HEK293 (cell line): ENCODE measurements at regions not wholly inside any gene's neighbourhood (a gene's known extent, or its start where the extent isn't known, plus 50 kb on each side); places are given as distances from the start of the nearest gene placed in this dataset.

Source experiments
- CTCF ChIA-PET: fragments of 350-600 bp; formaldehyde crosslinking; extraction: SDS; loops from one replicate; lab custom pipeline; 2021; ENCODE audit warnings: antibody characterized with exemption; lab: Yijun Ruan, JAX
- POLR2A ChIA-PET: fragments of 300-600 bp; formaldehyde crosslinking; extraction: SDS; loops from one replicate; lab custom pipeline; 2020; ENCODE audit warnings: antibody characterized with exemption, inconsistent platforms; lab: Yijun Ruan, JAX
- H3K27ac ChIP-seq: fragments of 200-500 bp; sonication (Bioruptor generic); 2 replicates; pipeline ENCODE4 v1.5.1; 2014; ENCODE audit warnings: low read depth, low read length, control low read depth, inconsistent platforms; ENCODE audit errors: extremely low read depth
- H3K36me3 ChIP-seq, 2 experiments: fragments of 200-500 bp in 1 of 2; sonication (Bioruptor generic) in 1 of 2; 1 replicate in 1 of 2; 2 replicates in 1 of 2; pipeline ENCODE4 v1.5.1; 2014 to 2017; ENCODE audit warnings: inconsistent platforms in 2 of 2, low read length in 2 of 2; ENCODE audit not compliant: control insufficient read depth in 2 of 2, insufficient read depth in 1 of 2
- H3K4me1 ChIP-seq: fragments of 200-500 bp; sonication (Bioruptor generic); 2 replicates; pipeline ENCODE4 v1.5.1; 2014; ENCODE audit warnings: mild to moderate bottlenecking, low read length, inconsistent platforms; ENCODE audit not compliant: control insufficient read depth, insufficient read depth
- H3K4me3 ChIP-seq: 2 replicates; pipeline ENCODE4 v1.5.1; 2011; ENCODE audit warnings: low read depth, mild to moderate bottlenecking, control low read depth, low read length, moderate library complexity
- H3K9me3 ChIP-seq: fragments of 200-500 bp; sonication (Bioruptor generic); 2 replicates; pipeline ENCODE4 v1.5.1; 2014; ENCODE audit warnings: low read depth, low read length, inconsistent platforms; ENCODE audit not compliant: control insufficient read depth, insufficient read depth
- BCL11B ChIP-seq: fragments of 450-650 bp; formaldehyde crosslinking; IDR thresholded peaks from 2 replicates; pipeline ENCODE4 v1.5.1; 2016; ENCODE audit warnings: low read depth, missing biosample characterization, missing genetic modification characterization
- REPIN1 ChIP-seq: fragments of 450-650 bp; formaldehyde crosslinking; IDR thresholded peaks from 2 replicates; pipeline ENCODE4 v1.5.1; 2017; ENCODE audit warnings: missing biosample characterization, missing genetic modification characterization, low read depth
- SALL2 ChIP-seq: fragments of 450-650 bp; formaldehyde crosslinking; IDR thresholded peaks from 2 replicates; pipeline ENCODE4 v1.5.0; 2017; ENCODE audit warnings: missing biosample characterization, mild to moderate bottlenecking, missing genetic modification characterization, borderline replicate concordance
- YY1 ChIP-seq: fragments of 450-650 bp; formaldehyde crosslinking; IDR thresholded peaks from 2 replicates; pipeline ENCODE4 v1.5.1; 2018; ENCODE audit warnings: missing biosample characterization, missing genetic modification characterization
- ZBTB17 ChIP-seq: fragments of 450-650 bp; formaldehyde crosslinking; IDR thresholded peaks from 2 replicates; pipeline ENCODE4 v1.5.1; 2016; ENCODE audit warnings: missing biosample characterization, missing genetic modification characterization
- ZFP41 ChIP-seq: fragments of 450-650 bp; formaldehyde crosslinking; IDR thresholded peaks from 2 replicates; pipeline ENCODE4 v1.5.1; 2016; ENCODE audit warnings: missing biosample characterization, missing genetic modification characterization, borderline replicate concordance
- ZNF114 ChIP-seq: fragments of 450-650 bp; formaldehyde crosslinking; IDR thresholded peaks from 2 replicates; pipeline ENCODE4 v1.5.0; 2017; ENCODE audit warnings: missing biosample characterization, missing genetic modification characterization
- ZNF175 ChIP-seq: fragments of 450-650 bp; formaldehyde crosslinking; IDR thresholded peaks from 2 replicates; pipeline ENCODE4 v1.5.1; 2016; ENCODE audit warnings: missing biosample characterization, missing genetic modification characterization
- ZNF202 ChIP-seq: fragments of 450-650 bp; formaldehyde crosslinking; IDR thresholded peaks from 2 replicates; pipeline ENCODE4 v1.5.1; 2016; ENCODE audit warnings: missing biosample characterization, missing genetic modification characterization, borderline replicate concordance
- ZNF214 ChIP-seq: fragments of 450-650 bp; formaldehyde crosslinking; IDR thresholded peaks from 2 replicates; pipeline ENCODE4 v1.5.1; 2017; ENCODE audit warnings: missing biosample characterization, mild to moderate bottlenecking, missing genetic modification characterization, borderline replicate concordance
- ZNF248 ChIP-seq: fragments of 450-650 bp; formaldehyde crosslinking; IDR thresholded peaks from 2 replicates; pipeline ENCODE4 v1.5.1; 2017; ENCODE audit warnings: missing biosample characterization, missing genetic modification characterization
- ZNF398 ChIP-seq: fragments of 450-650 bp; formaldehyde crosslinking; IDR thresholded peaks from 2 replicates; pipeline ENCODE4 v1.5.1; 2017; ENCODE audit warnings: missing biosample characterization, missing genetic modification characterization
- ZNF48 ChIP-seq: fragments of 450-650 bp; formaldehyde crosslinking; IDR thresholded peaks from 2 replicates; pipeline ENCODE4 v1.5.1; 2016; ENCODE audit warnings: missing biosample characterization, missing genetic modification characterization
- ZNF513 ChIP-seq: fragments of 450-650 bp; IDR thresholded peaks from 2 replicates; pipeline ENCODE4 v1.5.1; 2018; ENCODE audit warnings: missing biosample characterization, missing genetic modification characterization
- ZNF529 ChIP-seq: fragments of 450-650 bp; formaldehyde crosslinking; IDR thresholded peaks from 2 replicates; pipeline ENCODE4 v1.5.1; 2017; ENCODE audit warnings: missing genetic modification characterization, missing biosample characterization; ENCODE audit not compliant: insufficient replicate concordance
- ZNF548 ChIP-seq: fragments of 450-650 bp; formaldehyde crosslinking; IDR thresholded peaks from 2 replicates; pipeline ENCODE4 v1.5.1; 2016; ENCODE audit warnings: missing biosample characterization, missing genetic modification characterization
- ZNF580 ChIP-seq: fragments of 450-650 bp; formaldehyde crosslinking; IDR thresholded peaks from 2 replicates; pipeline ENCODE4 v1.5.1; 2016; ENCODE audit warnings: missing biosample characterization, missing genetic modification characterization
- ZNF621 ChIP-seq: fragments of 450-650 bp; formaldehyde crosslinking; IDR thresholded peaks from 2 replicates; pipeline ENCODE4 v1.5.1; 2017; ENCODE audit warnings: missing biosample characterization, missing genetic modification characterization
- ZNF677 ChIP-seq: fragments of 450-650 bp; IDR thresholded peaks from 2 replicates; pipeline ENCODE4 v1.5.0; 2018; ENCODE audit warnings: missing biosample characterization, mild to moderate bottlenecking, missing genetic modification characterization, moderate library complexity
- ZNF76 ChIP-seq: fragments of 450-650 bp; formaldehyde crosslinking; IDR thresholded peaks from 2 replicates; pipeline ENCODE4; 2016; ENCODE audit warnings: low read depth, missing biosample characterization, missing genetic modification characterization, borderline replicate concordance
- ZNF776 ChIP-seq: fragments of 450-650 bp; formaldehyde crosslinking; IDR thresholded peaks from 2 replicates; pipeline ENCODE4 v1.5.0; 2017; ENCODE audit warnings: missing biosample characterization, missing genetic modification characterization, borderline replicate concordance
- ZNF785 ChIP-seq: fragments of 450-650 bp; formaldehyde crosslinking; IDR thresholded peaks from 2 replicates; pipeline ENCODE4 v1.5.1; 2016; ENCODE audit warnings: missing biosample characterization, missing genetic modification characterization
- ZSCAN18 ChIP-seq: fragments of 450-650 bp; formaldehyde crosslinking; IDR thresholded peaks from 2 replicates; pipeline ENCODE4 v1.5.1; 2016; ENCODE audit warnings: missing biosample characterization, missing genetic modification characterization

GRCh38 chr4:18167831-18168230 is 146.3 kb upstream of the LCORL start:
- H3K27ac ChIP-seq, result no peak overlapping the region
- ChIA-PET POLR2A (no interaction called here), CTCF (no interaction called here)

GRCh38 chr4:18166925-18167324 is 145.4 kb upstream of the LCORL start:
- CTCF ChIA-PET, result no interaction called here
- TF ChIP-seq ZNF776 (tag by site-specific recombination) (no peak), ZNF214 (tag by site-specific recombination) (no peak), ZNF785 (tag by site-specific recombination) (no peak), ZNF677 (no peak), ZNF202 (no peak), SALL2 (tag by site-specific recombination) (no peak)
- Histone ChIP-seq H3K4me1 (no peaks in the 10 kb centered on the region), H3K9me3 (no peaks in the 10 kb centered on the region), H3K4me3 (no peak overlapping the region), H3K27ac (no peak overlapping the region), H3K36me3 (no peaks in the 10 kb centered on the region)
- POLR2A ChIA-PET, result no interaction called here

More at GRCh38 chr4:18167831-18168230, 146.3 kb upstream of the LCORL start:
- Histone ChIP-seq H3K36me3 (no peaks in the 10 kb centered on the region), H3K9me3 (no peaks in the 10 kb centered on the region), H3K4me3 (no peak overlapping the region)
- TF ChIP-seq ZNF398 (tag by site-specific recombination) (no peak), ZNF76 (no peak), ZNF248 (tag by site-specific recombination) (no peak), ZBTB17 (tag by site-specific recombination) (no peak), ZNF175 (tag by site-specific recombination) (no peak), ZNF580 (no peak), BCL11B (tag by site-specific recombination) (no peak), SALL2 (tag by site-specific recombination) (no peak), ZNF48 (tag by site-specific recombination) (no peak), ZSCAN18 (tag by site-specific recombination) (no peak), ZNF548 (tag by site-specific recombination) (no peak), ZNF529 (no peak), ZNF114 (tag by site-specific recombination) (no peak), ZFP41 (tag by site-specific recombination) (no peak), YY1 (no peak), ZNF621 (tag by site-specific recombination) (no peak), ZNF513 (tag by site-specific recombination) (no peak), REPIN1 (no peak)
- TF ChIP-seq, all 188 proteins: peak for 0
- H3K4me1 ChIP-seq, result no peaks in the 10 kb centered on the region
